ENCODE measurements at regions not wholly inside any gene's neighbourhood (a gene's known extent, or its start where the extent isn't known, plus 50 kb on each side); places are given as distances from the start of the nearest gene placed in this dataset.

DNA sequence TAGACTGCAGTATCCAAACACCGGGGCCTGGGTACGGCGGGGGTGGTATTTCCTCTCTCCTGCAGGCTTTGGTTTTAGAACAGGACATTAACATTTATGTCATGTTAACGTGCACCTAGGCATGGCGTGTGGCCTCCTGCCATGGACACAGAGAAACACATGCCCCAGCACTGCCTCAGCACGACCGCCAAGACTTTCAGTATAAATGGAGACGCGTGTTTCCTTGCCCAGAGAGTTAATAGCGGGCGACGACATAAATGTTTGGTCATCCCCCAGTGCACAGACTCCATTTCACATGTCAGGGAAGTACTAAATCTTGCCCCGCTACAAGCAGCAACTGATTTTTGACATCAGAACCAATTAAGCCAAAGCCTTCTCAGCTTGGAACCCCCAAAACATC, 737.9 kb downstream of the RAB28 start:
- no peak for TF ChIP-seq ARNTL (CRISPR knock-in tag; IDR thresholded peaks at IDR 0.05)
- TF ChIP-seq ZNF776 (CRISPR knock-in tag; IDR thresholded peaks at IDR 0.05), result no peak
- no peak for TF ChIP-seq ZKSCAN8 (CRISPR knock-in tag; IDR thresholded peaks at IDR 0.05; ENCODE audit: borderline replicate concordance)
- no peak for TF ChIP-seq ZZZ3 (CRISPR knock-in tag; IDR thresholded peaks at IDR 0.05; ENCODE audit: borderline replicate concordance)
- TF ChIP-seq, protein P1, sequence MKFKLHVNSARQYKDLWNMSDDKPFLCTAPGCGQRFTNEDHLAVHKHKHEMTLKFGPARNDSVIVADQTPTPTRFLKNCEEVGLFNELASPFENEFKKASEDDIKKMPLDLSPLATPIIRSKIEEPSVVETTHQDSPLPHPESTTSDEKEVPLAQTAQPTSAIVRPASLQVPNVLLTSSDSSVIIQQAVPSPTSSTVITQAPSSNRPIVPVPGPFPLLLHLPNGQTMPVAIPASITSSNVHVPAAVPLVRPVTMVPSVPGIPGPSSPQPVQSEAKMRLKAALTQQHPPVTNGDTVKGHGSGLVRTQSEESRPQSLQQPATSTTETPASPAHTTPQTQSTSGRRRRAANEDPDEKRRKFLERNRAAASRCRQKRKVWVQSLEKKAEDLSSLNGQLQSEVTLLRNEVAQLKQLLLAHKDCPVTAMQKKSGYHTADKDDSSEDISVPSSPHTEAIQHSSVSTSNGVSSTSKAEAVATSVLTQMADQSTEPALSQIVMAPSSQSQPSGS (CRISPR knock-in tag; IDR thresholded peaks at IDR 0.05), result no peak
- no peak for TF ChIP-seq RAD21 (CRISPR knock-in tag; IDR thresholded peaks at IDR 0.05)
- TF ChIP-seq ZNF556 (CRISPR knock-in tag; IDR thresholded peaks at IDR 0.05; ENCODE audit: borderline replicate concordance), result no peak
- no peak for TF ChIP-seq ZFP36 (IDR thresholded peaks at IDR 0.05; ENCODE audit: borderline replicate concordance, low read depth, low read length, partially characterized antibody)
- TF ChIP-seq, protein P2, sequence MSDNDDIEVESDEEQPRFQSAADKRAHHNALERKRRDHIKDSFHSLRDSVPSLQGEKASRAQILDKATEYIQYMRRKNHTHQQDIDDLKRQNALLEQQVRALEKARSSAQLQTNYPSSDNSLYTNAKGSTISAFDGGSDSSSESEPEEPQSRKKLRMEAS (IDR thresholded peaks at IDR 0.05), result no peak
- TF ChIP-seq, protein P3, sequence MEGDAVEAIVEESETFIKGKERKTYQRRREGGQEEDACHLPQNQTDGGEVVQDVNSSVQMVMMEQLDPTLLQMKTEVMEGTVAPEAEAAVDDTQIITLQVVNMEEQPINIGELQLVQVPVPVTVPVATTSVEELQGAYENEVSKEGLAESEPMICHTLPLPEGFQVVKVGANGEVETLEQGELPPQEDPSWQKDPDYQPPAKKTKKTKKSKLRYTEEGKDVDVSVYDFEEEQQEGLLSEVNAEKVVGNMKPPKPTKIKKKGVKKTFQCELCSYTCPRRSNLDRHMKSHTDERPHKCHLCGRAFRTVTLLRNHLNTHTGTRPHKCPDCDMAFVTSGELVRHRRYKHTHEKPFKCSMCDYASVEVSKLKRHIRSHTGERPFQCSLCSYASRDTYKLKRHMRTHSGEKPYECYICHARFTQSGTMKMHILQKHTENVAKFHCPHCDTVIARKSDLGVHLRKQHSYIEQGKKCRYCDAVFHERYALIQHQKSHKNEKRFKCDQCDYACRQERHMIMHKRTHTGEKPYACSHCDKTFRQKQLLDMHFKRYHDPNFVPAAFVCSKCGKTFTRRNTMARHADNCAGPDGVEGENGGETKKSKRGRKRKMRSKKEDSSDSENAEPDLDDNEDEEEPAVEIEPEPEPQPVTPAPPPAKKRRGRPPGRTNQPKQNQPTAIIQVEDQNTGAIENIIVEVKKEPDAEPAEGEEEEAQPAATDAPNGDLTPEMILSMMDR (CRISPR knock-in tag; IDR thresholded peaks at IDR 0.05), result no peak
- TF ChIP-seq ZNF121 (CRISPR knock-in tag; IDR thresholded peaks at IDR 0.05), result no peak
- no peak for TF ChIP-seq ZNF703 (CRISPR knock-in tag; IDR thresholded peaks at IDR 0.05; ENCODE audit: borderline replicate concordance)
- TF ChIP-seq, protein P4, sequence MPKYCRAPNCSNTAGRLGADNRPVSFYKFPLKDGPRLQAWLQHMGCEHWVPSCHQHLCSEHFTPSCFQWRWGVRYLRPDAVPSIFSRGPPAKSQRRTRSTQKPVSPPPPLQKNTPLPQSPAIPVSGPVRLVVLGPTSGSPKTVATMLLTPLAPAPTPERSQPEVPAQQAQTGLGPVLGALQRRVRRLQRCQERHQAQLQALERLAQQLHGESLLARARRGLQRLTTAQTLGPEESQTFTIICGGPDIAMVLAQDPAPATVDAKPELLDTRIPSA (CRISPR knock-in tag; IDR thresholded peaks at IDR 0.05; ENCODE audit: borderline replicate concordance), result no peak

Data from HepG2 (cell line).